Cardiac fibroblast (primary cell): ENCODE measurements at regions not wholly inside any gene's neighbourhood (a gene's known extent, or its start where the extent isn't known, plus 50 kb on each side); places are given as distances from the start of the nearest gene placed in this dataset.

Experiments used
- DNase-seq, 2 donors: peaks; one replicate each; pipeline versions ENCODE4 v3.0.0 to v3.0.0-alpha.2; 2010; ENCODE audit warnings: low read depth in 2 of 2
- H3K4me3 ChIP-seq, 2 donors: replicated peaks in 1 of 2; 1 replicate in 1 of 2; 2 replicates in 1 of 2; pipeline ENCODE4 v1.5.1; 2011; ENCODE audit warnings: low read depth in 2 of 2, low read length in 2 of 2, mild to moderate bottlenecking in 2 of 2, moderate library complexity in 1 of 2
- CTCF ChIP-seq: IDR thresholded peaks from one replicate; pipeline ENCODE4 v1.5.1; 2011; ENCODE audit warnings: low read depth, mild to moderate bottlenecking, low read length, inconsistent platforms

DNA sequence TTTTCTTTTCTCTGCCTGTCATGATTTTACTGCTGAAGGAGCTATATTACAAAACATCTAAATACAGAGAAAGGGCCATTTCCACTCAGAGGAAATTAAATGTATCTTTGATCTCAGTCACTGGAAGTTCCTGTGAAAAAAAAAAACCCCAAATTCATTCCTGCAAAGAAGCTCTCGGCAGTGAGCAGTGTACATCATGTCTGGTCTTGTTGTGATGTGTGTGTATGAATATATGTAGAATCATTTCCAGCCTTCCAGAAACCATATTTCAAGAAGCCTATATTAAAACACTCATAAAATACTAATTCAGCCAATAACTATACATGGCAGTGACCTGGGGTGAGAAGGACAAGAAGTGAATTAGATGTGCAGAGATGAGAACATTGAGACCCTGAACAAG, 393.2 kb upstream of the TENM4 start:
- no peak for TF ChIP-seq CTCF
- no peak for DNase-seq
- H3K4me3 ChIP-seq = no peak overlapping the region

DNA sequence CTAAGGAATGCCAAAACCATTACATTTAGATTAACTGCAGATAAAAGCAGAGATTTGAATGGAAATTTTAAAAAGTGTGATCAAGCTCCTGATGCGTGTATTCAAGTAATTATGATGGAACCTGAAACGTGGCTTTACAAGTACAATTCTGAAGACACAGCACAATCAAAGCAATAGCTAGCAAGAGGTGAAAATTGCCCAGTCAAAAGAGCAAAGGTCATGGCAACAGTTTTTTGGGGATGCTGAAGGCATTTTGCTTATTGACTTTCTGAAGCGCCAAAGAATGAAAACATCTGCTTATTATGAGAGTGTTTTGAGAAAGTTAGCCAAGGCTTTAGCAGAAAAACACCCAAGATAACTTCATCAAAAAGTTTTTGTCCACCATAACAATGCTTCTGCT, 389.6 kb upstream of the TENM4 start:
- TF ChIP-seq CTCF = no peak
- H3K4me3 ChIP-seq = no peak overlapping the region
- no peak for DNase-seq

DNA sequence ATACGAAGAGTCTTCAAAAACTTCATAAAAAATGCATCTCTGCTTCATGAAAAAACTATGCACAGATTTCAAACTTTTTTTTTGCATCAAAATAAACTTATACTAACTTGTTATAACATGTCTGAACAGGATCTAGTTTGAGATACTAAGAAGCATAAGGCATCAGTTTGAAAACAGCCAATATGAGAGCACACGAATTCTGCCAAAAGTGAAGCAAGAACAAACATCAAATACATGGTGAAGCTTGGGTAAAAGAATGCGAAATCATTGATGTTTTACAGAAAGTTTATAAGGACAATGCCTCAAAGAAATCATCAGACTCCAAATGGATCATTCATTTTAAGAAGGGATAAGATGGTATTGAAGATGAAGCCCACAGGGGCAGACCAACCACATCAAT, 389.1 kb upstream of the TENM4 start:
- H3K4me3 ChIP-seq = no peak overlapping the region
- TF ChIP-seq CTCF = no peak
- no peak for DNase-seq

DNA sequence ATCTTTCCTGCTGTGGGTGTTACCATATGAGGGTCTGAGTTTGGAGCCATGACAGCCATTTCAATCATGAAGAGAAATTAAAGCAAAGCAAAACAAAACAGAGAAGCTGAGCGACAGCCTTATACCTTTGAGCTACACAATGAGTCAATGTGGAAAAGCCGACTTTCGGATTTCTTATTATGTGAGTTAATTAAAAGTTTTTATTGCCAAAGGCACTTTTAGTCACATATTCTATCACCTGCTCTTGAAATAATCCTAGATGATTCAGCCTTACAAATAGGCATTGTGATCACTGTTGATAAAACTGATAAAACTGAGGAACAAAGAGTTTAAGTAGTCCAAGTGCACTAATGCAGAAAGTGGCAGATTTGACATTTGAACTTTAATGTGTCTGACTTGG, 381.9 kb upstream of the TENM4 start:
- H3K4me3 ChIP-seq = no peak overlapping the region
- no peak for DNase-seq
- TF ChIP-seq CTCF = no peak

- no peak for DNase-seq
- TF ChIP-seq CTCF = no peak
- no peak overlapping the region for H3K4me3 ChIP-seq
Measured at GRCh38 chr11:79813551-79813950, 372.7 kb upstream of the TENM4 start.

DNA sequence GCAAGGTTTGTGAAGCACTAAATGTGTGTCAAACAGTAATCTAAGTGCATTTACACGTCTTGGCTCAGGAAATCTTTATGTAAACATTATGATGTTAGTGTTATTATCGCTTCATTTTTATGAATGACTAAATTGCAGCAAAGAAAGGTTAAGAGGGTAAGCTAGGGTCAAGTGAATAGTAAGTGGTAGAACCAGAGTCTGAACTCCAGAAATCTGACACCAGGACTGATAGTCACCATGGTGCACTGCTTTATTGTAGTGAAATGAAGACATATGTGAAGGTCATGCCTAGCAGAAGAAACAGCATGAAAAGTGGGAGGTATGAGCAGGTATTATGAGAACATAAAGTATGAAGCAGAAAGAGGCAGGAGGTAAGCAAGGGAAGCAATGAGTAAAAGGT, 368.7 kb upstream of the TENM4 start:
- no peak for DNase-seq
- no peak for TF ChIP-seq CTCF
- no peak overlapping the region for H3K4me3 ChIP-seq

GRCh38 chr11:79807506-79807905, 366.7 kb upstream of the TENM4 start:
- no peak for DNase-seq
- no peak overlapping the region for H3K4me3 ChIP-seq
- no peak for TF ChIP-seq CTCF
